ENCODE measurements at regions not wholly inside any gene's neighbourhood (a gene's known extent, or its start where the extent isn't known, plus 50 kb on each side); places are given as distances from the start of the nearest gene placed in this dataset.
A peak's percentile ranks its signal among the peaks of the same experiment; 100 is the strongest.

GRCh38 chr2:64317707-64318475 is 136.1 kb upstream of the LGALSL start:
- no peak for DNase-seq (ENCODE audit: low spot score)

GRCh38 chr2:64318476-64318748 is 135.6 kb upstream of the LGALSL start:
- DNase-seq (ENCODE audit: low spot score): no peak

DNA sequence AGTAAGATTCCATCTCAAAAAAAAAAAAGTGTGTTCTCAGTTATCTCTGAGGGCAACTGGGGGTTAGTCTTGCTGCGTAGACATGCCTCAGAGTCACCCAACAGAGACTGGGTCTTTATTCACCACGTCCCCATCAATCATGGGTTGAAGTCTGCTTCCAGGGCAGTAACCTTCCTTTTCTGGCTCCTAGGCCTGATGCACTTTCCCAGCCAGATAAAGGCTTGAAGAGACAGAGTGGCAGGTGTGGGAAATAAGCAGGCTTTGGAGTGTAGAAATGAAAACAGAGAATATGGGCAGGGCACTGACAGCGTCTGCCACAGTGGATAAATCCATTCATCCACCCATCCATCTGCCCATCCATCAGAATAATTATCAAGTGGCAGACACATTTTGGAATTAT is 134.1 kb upstream of the LGALSL start:
- no peak for DNase-seq (ENCODE audit: low spot score)

- no peak for DNase-seq (ENCODE audit: low spot score)
Observed at GRCh38 chr2:64322433-64322832, 131.5 kb upstream of the LGALSL start.

DNA sequence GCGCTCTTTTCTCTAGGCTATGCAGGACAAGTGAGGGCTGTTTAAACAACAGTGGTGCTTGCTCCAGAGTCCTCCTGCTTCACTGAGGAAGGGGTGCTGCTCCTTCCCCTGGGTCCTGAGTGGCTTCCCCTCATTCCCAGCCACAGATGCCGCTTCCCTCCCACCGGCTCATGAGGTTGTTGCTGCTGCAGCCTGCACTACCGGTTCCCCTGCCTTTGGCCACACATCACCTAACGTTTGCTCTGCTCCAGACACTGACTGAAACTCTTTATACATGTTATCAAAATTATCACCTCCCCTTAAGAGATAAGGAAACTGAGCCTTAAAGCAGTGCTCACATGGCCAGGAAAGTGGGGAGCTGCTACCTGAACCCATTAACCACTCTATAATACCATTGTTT is 130.8 kb upstream of the LGALSL start:
- DNase-seq (ENCODE audit: low spot score): no peak

GRCh38 chr2:64324746-64325410 is 129.1 kb upstream of the LGALSL start:
- no peak for DNase-seq (ENCODE audit: low spot score)

DNA sequence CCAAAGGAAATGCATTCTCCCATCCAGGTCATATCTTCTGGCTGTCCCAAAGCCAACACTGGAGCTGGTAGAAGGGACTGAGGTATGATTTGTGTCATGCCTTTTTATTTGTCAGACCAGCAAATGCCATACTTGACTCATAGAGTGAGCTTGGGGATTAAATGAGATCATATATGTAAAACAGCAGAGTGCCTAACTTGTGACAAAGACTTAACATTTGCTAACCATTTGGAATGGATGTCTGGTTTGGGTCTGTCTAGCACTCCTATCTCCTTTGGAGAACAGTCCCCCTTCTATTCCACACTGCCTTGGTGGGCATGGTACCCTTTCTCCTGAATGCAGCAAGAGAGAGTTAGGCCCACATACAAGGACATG is 128.5 kb upstream of the LGALSL start:
- DNase-seq (ENCODE audit: low spot score): no peak

DNA sequence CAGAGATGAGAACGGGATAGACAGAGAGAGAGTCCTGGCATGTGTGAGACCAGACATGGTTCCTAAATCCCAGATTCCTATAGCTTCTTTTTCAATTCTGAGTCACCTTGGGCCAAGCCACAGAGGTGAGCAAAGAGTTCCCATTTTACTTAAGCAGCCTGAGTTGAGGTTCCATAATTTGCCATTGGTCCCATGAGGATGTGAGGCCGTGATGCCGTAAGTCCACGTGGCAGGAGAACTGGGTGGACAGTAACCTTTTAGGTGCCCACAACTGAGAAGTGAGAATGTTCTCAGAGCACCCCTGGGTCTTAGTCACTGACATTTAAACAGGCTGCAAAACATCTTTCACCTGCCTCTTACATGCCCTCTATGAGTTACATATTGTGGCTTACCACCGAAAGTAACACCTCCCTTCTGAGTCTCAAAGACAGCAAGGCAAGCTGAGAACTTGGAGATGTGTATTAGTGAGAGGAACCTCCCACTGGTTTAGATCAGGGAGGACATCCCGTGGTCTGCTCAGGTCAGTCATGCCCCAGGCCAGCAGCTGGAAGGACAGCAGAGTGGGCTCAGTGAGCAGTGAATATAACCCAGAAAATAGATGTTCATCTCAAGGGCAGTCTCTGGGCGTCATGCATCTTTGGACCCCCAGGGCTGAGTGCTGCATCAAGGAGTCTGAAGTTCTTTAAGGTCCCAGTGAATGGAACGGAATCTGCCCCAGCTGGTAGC is 127.9 kb upstream of the LGALSL start:
- no peak for DNase-seq (ENCODE audit: low spot score)

DNA sequence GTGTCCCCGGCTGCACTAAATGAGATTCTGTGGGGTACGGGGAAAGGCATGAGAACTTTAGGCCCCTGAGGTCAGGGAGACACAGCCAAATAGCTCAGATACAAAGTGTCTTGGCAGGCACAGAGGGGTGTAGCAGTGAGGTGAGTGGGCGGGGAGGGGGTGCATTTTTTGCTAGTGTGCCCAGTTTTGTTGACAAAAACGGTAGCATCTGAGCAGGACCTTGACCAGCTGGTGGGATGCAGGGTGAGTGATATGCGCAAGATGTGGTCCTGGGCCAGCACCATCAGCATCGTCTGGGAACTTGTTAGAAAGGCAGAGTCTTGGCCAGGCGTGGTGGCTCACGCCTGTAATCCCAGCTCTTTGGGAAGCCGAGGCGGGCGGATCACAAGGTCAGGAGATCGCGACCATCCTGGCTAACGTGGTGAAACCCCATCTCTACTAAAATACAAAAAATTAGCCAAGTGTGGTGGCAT is 127.3 kb upstream of the LGALSL start:
- no peak for DNase-seq (ENCODE audit: low spot score)

GRCh38 chr2:64327129-64327509 is 126.8 kb upstream of the LGALSL start:
- DNase-seq (ENCODE audit: low spot score): no peak

DNA sequence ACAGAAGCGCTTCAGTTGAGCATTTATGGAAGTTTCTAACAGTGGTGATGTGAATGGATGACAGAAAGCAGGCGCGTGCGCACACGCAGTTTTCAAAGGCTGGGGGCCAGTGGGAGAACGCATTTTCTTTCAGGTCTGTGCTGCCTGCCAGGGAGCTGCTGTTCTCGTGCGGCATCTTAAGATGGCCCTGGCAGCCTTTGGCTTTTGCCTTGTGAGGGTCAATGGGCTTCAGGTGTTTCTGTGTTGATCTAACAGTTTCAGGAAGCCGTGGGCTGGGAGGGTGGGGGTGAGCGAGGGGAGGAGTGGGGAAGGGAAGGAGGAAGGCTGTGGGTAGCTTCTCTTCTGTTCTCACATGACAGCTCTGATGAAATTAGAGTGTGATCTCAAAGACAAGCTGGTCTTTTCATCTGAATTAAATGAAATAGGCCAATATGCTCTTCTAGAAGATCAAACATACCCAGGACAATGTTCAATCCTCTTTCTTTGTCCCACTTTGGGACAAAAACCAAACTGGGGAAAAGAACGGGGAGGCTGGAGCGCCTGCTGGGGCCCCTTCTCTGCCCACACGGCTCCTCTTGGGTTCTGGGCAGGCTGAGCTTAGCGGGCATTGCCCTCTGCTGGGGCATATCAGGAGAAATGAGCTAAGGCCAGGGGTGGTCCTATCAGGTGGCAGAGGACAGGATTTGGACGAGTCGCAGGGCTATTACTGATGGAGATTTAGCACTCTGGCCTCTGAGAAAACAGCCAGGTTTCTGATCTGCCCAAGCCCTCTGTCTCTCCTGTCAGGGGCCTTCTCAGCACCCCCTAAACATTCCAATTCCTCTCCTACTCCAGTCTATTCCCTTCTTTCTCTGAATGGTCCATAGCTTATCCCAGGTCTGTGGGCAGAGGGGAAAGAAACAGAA is 126.2 kb upstream of the LGALSL start:
- DNase-seq (ENCODE audit: low spot score): no peak

DNA sequence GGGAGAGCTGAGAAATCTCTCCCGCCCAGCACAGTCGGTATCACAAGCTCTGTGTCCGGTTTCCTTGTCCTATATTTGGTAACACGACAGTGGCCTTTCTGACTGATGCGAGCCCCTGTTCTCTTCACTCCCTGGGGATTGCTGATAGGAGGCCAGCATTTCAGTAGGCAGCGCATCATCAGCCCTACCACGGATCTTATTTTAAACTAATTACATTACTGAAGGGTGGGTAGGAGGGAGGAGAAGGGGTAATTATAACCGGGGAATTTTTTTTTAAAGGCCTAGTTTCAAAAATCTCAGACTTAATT is 125.6 kb upstream of the LGALSL start:
- DNase-seq (ENCODE audit: low spot score): no peak

GRCh38 chr2:64328756-64329155 is 125.2 kb upstream of the LGALSL start:
- no peak for DNase-seq (ENCODE audit: low spot score)

- DNase-seq (ENCODE audit: low spot score): no peak
Observed at GRCh38 chr2:64329848-64330247, 124.1 kb upstream of the LGALSL start.

DNA sequence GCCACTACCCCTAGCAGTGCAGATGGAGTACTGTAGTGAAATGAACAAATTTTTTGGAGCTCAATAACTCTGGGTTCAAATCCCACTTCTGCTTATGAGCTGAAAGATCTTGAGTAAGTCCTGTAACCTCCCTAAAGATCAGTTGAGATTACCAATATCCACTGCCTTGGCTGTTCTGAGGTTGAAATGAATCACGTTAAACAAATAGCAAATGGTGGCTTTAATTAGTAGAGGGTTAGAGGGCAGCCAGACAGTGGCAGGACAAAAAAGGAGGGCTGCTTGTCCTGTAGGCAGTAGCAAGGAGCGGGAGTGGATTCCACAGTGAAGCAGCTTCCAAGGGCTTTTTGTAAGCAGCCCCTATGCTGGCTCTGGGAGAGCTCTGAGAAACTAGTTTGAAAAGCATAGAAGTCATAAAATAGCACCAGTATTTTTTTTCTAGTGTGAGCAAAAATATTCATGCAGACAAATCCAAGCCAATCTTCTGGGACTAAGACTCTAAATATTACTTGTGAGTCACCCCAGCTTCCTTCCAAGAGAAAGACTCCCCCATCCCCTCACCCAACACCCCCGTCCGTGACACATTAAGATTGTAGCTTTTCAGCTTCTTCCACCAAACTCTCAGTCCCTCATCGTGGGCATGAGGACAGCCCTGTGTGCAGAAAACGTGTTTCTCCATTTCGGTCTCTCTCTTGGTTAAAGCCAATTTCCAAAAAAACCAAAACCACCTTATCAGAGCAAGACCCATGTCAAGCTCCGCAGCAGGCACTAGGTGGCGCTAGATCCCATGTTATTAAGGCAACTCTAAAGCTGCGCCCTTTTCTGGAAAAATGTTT is 123.5 kb upstream of the LGALSL start:
- DNase-seq (ENCODE audit: low spot score): peak; percentile 74

DNA sequence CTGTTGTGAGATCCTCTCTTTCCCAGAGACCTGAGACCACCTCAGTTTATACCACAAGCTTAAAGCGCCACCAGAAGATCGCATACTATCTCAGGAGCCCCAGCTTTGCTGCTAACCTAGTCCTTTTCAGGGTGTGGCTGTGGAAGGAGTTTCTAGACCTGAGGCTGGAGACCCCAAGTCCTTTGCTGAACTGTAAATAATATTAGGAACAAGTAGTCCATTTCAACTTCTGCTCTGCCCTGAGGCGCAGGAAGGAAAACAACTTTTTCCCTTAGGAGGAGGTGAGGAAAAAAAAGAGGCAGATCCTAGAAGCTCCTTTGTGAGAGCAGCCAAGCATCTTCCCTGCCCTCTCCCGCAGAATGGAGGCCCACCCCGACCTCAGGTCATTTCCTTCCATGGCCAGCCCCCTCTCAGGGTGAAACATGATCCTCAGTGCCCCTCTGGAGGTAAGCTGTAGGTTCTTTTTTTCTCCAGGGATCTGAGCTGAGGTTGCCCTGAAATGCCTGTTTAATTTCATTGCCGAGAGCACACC is 122.8 kb upstream of the LGALSL start:
- DNase-seq (ENCODE audit: low spot score): no peak

- no peak for DNase-seq (ENCODE audit: low spot score)
Observed at GRCh38 chr2:64331849-64332699, 121.9 kb upstream of the LGALSL start.

DNA sequence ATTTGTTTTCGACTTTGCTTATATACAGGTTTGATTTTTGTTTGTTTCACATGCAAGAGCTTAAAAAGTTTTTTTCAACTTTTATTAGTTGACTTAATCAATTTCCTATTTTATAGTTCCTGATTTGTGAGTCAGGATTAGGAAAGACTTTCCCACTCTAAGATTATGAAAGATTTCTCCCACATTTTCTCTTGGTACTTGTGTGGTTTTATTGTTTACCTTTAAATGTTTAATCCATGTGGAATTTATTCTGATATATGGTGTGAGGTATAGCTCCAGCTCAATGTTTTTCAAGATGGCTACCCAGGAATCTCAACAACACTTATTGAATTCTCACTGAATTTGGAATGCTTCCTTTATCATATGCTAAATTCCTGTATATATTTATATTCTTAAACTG is 117.8 kb upstream of the LGALSL start:
- DNase-seq (ENCODE audit: low spot score): no peak

DNA sequence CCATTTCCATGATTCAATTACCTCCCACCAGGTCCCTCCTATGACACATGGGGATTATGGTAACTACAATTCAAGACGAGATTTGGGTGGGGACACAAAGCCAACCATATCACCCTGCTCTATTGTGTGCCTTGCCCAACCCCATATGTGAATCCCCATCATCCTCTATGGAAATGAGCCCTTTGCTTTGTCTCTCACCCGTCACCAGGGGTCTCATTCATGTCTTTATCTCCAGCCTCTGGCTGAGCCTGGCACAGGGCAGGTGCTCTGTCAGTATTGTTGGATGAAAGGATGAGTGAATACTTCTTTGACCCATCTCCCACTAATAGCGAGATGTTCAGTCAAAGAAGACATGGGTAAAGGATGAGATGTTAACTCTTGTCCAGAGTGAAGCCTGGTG is 116.6 kb upstream of the LGALSL start:
- DNase-seq (ENCODE audit: low spot score): no peak

DNA sequence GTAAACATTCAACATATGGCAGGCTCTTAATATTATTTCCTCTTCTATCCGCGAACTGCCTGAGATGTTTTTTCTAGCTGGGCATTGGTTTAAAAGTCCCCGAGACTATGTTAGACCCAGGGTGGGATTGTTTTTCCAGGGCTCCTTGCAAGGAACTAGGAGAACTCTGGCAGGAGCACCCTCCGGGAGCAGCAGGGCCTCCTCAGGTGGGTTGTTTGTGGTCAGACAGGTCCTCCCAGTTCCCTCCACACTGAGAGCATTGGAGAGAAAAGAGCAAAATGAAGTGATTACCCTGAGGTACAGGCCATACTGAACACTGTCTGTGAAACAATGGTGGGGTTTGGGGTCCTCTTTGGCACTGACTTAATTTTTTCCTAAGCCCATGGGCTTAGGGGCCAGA is 115.9 kb upstream of the LGALSL start:
- no peak for DNase-seq (ENCODE audit: low spot score)

Data from A172 (cell line).